HepG2 (cell line): ENCODE measurements at regions not wholly inside any gene's neighbourhood (a gene's known extent, or its start where the extent isn't known, plus 50 kb on each side); places are given as distances from the start of the nearest gene placed in this dataset.

Experiments
- ATAC-seq: fragments of 200-7000 bp; cut with Tn5 transposase; 3 replicates; pipeline ENCODE4 v1.9.1; 2020; ENCODE audit warnings: mild to moderate bottlenecking, moderate library complexity
- BruUV-seq: library from RNA; stranded (reverse); fragments of 400-500 nt; replicated peaks from 2 replicates; lab custom pipeline; 2021; lab: Mats Ljungman, UMichigan
- CTCF ChIA-PET: fragments of 300-600 bp; formaldehyde crosslinking; extraction: SDS; loops from one replicate; lab custom pipeline; 2021; ENCODE audit warnings: low total read pairs, inconsistent platforms, low intra/inter-chr PET ratio; lab: Yijun Ruan, JAX
- POLR2A ChIA-PET: fragments of 350-600 bp; sonication (Branson Sonifier 250); formaldehyde crosslinking; loops from one replicate; lab custom pipeline; 2020; ENCODE audit warnings: antibody characterized with exemption, inconsistent platforms; lab: Yijun Ruan, JAX
- DNase-seq: peaks from one replicate; pipeline ENCODE4 v3.0.0-alpha.2; 2015; ENCODE audit warnings: low spot score
- FAIRE-seq: peaks from 3 replicates; lab custom pipeline; 2011; peaks lifted over from hg19 to GRCh38; lab: Jason Lieb, UNC
- H2AFZ ChIP-seq: one replicate; pipeline ENCODE4 v1.6.1; 2011; ENCODE audit warnings: low read length, inconsistent platforms
- H3K27ac ChIP-seq: fragments of 300-600 bp; 3 replicates; pipeline ENCODE4 v1.8.0; 2011; ENCODE audit warnings: mixed run types, mild to moderate bottlenecking, mixed read lengths, low read length, inconsistent platforms; ENCODE audit not compliant: insufficient read depth; ENCODE audit errors: extremely low read length
- H3K27me3 ChIP-seq, 2 experiments: fragments of 200-600 bp in 1 of 2; 2 replicates in 1 of 2; 3 replicates in 1 of 2; pipeline versions ENCODE4 v1.6.0 to v1.8.0; 2011; ENCODE audit warnings: low read length in 2 of 2, mild to moderate bottlenecking in 2 of 2, moderate library complexity in 2 of 2, inconsistent platforms in 1 of 2; ENCODE audit not compliant: insufficient read depth in 2 of 2, control insufficient read depth in 1 of 2
- H3K36me3 ChIP-seq, 2 experiments: fragments of 200-600 bp in 1 of 2; replicated peaks in 1 of 2; 2 replicates in 1 of 2; 3 replicates in 1 of 2; pipeline versions ENCODE4 v1.5.1 to v1.8.0; 2011; ENCODE audit warnings: low read length in 2 of 2, inconsistent platforms in 1 of 2; ENCODE audit not compliant: insufficient read depth in 2 of 2, control insufficient read depth in 1 of 2
- H3K4me1 ChIP-seq: 2 replicates; pipeline ENCODE4 v1.5.1; 2012; ENCODE audit warnings: low read length, inconsistent platforms; ENCODE audit not compliant: insufficient read depth
- H3K4me2 ChIP-seq: 2 replicates; pipeline ENCODE4 v1.6.0; 2011; ENCODE audit warnings: low read depth, low read length, inconsistent platforms
- H3K4me3 ChIP-seq, 3 experiments: fragments of 200-600 bp in 1 of 3; sonication (generic), shearing (Covaris generic) in 1 of 3; replicated peaks in 1 of 3; 2 replicates each; pipeline ENCODE4 v1.5.1; 2011 to 2016; ENCODE audit warnings: low read length in 3 of 3, inconsistent platforms in 2 of 3, low read depth in 2 of 3, mild to moderate bottlenecking in 2 of 3, control low read depth in 1 of 3, mixed read lengths in 1 of 3; ENCODE audit not compliant: insufficient read depth in 1 of 3
- H3K79me2 ChIP-seq: one replicate; pipeline ENCODE4 v1.6.1; 2011; ENCODE audit warnings: low read length, inconsistent platforms; ENCODE audit not compliant: insufficient read depth
- H3K9ac ChIP-seq: 2 replicates; pipeline ENCODE4 v1.6.0; 2011; ENCODE audit warnings: mild to moderate bottlenecking, low read depth, low read length, inconsistent platforms; ENCODE audit not compliant: insufficient read depth
- H3K9me3 ChIP-seq: 2 replicates; pipeline ENCODE4 v1.5.1; 2012; ENCODE audit warnings: mild to moderate bottlenecking, low read length
- H4K20me1 ChIP-seq: 2 replicates; pipeline ENCODE4 v1.6.0; 2011; ENCODE audit warnings: inconsistent platforms, mild to moderate bottlenecking, low read length, moderate library complexity; ENCODE audit not compliant: insufficient read depth
- GATAD2A ChIP-seq: IDR thresholded peaks from 2 replicates; pipeline ENCODE4 v1.6.1; 2016
- GFI1 ChIP-seq: sonication (generic); formaldehyde crosslinking; IDR thresholded peaks from 2 replicates; pipeline ENCODE4 v1.5.0; 2020; ENCODE audit warnings: missing genetic modification reagents, mild to moderate bottlenecking, borderline replicate concordance
- JUND ChIP-seq: sonication (generic); formaldehyde crosslinking; IDR thresholded peaks from 2 replicates; pipeline ENCODE4 v1.8.0; 2022; ENCODE audit warnings: mild to moderate bottlenecking, missing genetic modification reagents
- MTF2 ChIP-seq: sonication (generic); formaldehyde crosslinking; IDR thresholded peaks from 2 replicates; pipeline ENCODE4 v1.5.0; 2020; ENCODE audit warnings: missing genetic modification reagents, borderline replicate concordance
- RARA ChIP-seq: IDR thresholded peaks from 2 replicates; pipeline ENCODE4 v1.6.1; 2016; ENCODE audit warnings: missing genetic modification reagents, missing compliant biosample characterization
- ZNF75D ChIP-seq: sonication (generic); formaldehyde crosslinking; IDR thresholded peaks from 2 replicates; pipeline ENCODE4 v1.8.1; 2023; ENCODE audit warnings: missing genetic modification reagents, mild to moderate bottlenecking, borderline replicate concordance
- WGBS: methylation state at CpG from one replicate; pipeline ENCODE4 v1.1.6; 2017; ENCODE audit warnings: low lambda C conversion rate; 5-methylcytosine and 5-hydroxymethylcytosine counted together
- in situ Hi-C: cut with HindIII; loops from 2 replicates; pipeline ENCODE4 v1.10.0; 2017; ENCODE audit warnings: low pct_unique_long_range_greater_than_20kb; ENCODE audit not compliant: extremely low pct_ligation_motif_present
- intact Hi-C: fragments of 100-400 bp; cut with micrococcal nuclease; formaldehyde crosslinking; loops from one replicate; pipeline ENCODE4 v1.10.0; 2022; ENCODE audit not compliant: unreplicated experiment
- TF ChIP-seq, protein P1 (sequence below): IDR thresholded peaks from 2 replicates; pipeline ENCODE4 v1.6.1; 2012; ENCODE audit warnings: inconsistent platforms
- TF ChIP-seq, protein P2 (sequence below): sonication (generic); formaldehyde crosslinking; IDR thresholded peaks from 2 replicates; pipeline ENCODE4 v1.9.0; 2021; ENCODE audit warnings: missing genetic modification reagents, borderline replicate concordance
- TF ChIP-seq, protein P3 (sequence below): IDR thresholded peaks from 2 replicates; pipeline ENCODE4 v1.6.1; 2016; ENCODE audit warnings: control low read depth

DNA sequence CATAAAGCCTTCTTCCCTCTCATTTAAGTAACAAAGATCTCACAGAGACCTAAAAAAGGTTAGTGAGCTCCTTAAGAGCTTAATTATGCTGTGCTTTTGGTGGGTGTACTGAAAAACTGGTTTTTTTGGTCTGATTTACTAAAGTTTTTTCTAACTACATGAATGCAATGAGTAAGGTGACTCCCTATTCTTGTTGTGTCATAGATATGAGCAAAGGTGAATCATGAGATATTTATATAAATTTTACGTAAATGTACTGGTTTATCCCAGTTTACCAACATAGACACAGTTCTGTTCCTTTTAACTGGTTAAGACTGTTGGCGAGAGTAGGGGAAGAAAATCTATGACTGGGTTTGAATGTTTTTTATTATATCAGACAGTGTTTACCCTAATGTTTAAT is 250.5 kb downstream of the NR2F1-AS1 start:
- no TSS peak for BruUV-seq
- 2% methylated on average over 2 of the region's 2 CpGs for WGBS
- POLR2A ChIA-PET = no interaction called here
- Histone ChIP-seq H3K79me2 (no peaks in the 10 kb centered on the region), H3K27ac (no peak overlapping the region), H3K9ac (no peak overlapping the region), H3K9me3 (no peaks in the 10 kb centered on the region), H3K4me3 (no peak overlapping the region), H3K4me2 (no peak overlapping the region), H2AFZ (no peak overlapping the region), H3K4me1 (no peaks in the 10 kb centered on the region), H3K27me3 (no peaks in the 10 kb centered on the region; a peak in 2 of 5 replicates), H4K20me1 (no peaks in the 10 kb centered on the region), H3K36me3 (no peaks in the 10 kb centered on the region)
- intact Hi-C loops (no loop called here), in situ Hi-C loops (no loop called here)
- FAIRE-seq = no peak
- TF ChIP-seq, protein P1, sequence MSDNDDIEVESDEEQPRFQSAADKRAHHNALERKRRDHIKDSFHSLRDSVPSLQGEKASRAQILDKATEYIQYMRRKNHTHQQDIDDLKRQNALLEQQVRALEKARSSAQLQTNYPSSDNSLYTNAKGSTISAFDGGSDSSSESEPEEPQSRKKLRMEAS = no peak
- TF ChIP-seq JUND (CRISPR knock-in tag) (no peak), GATAD2A (CRISPR knock-in tag) (no peak), GFI1 (CRISPR knock-in tag) (no peak), RARA (no peak), MTF2 (CRISPR knock-in tag) (no peak), ZNF75D (CRISPR knock-in tag) (no peak)
- TF ChIP-seq, protein P2, sequence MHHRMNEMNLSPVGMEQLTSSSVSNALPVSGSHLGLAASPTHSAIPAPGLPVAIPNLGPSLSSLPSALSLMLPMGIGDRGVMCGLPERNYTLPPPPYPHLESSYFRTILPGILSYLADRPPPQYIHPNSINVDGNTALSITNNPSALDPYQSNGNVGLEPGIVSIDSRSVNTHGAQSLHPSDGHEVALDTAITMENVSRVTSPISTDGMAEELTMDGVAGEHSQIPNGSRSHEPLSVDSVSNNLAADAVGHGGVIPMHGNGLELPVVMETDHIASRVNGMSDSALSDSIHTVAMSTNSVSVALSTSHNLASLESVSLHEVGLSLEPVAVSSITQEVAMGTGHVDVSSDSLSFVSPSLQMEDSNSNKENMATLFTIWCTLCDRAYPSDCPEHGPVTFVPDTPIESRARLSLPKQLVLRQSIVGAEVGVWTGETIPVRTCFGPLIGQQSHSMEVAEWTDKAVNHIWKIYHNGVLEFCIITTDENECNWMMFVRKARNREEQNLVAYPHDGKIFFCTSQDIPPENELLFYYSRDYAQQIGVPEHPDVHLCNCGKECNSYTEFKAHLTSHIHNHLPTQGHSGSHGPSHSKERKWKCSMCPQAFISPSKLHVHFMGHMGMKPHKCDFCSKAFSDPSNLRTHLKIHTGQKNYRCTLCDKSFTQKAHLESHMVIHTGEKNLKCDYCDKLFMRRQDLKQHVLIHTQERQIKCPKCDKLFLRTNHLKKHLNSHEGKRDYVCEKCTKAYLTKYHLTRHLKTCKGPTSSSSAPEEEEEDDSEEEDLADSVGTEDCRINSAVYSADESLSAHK = no peak
- TF ChIP-seq, protein P3, sequence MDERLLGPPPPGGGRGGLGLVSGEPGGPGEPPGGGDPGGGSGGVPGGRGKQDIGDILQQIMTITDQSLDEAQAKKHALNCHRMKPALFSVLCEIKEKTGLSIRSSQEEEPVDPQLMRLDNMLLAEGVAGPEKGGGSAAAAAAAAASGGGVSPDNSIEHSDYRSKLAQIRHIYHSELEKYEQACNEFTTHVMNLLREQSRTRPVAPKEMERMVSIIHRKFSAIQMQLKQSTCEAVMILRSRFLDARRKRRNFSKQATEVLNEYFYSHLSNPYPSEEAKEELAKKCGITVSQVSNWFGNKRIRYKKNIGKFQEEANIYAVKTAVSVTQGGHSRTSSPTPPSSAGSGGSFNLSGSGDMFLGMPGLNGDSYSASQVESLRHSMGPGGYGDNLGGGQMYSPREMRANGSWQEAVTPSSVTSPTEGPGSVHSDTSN (CRISPR knock-in tag) = no peak
- ATAC-seq = no peak
- no peak for DNase-seq
- CTCF ChIA-PET = no interaction called here
